CD4-positive, alpha-beta T cell treated with Interleukin-6 at 100 ng/mL for 8 hours (primary cell): ENCODE measurements at regions not wholly inside any gene's neighbourhood (a gene's known extent, or its start where the extent isn't known, plus 50 kb on each side); places are given as distances from the start of the nearest gene placed in this dataset.
"Not testable (repeated sequence)": the region's sequence is repeated elsewhere in the genome, so short reads cannot be mapped to it uniquely, and the experiment has no call there.

ENCODE experiments used
- DNase-seq: peaks from one replicate; pipeline ENCODE4 v3.0.0-alpha.2; 2020; ENCODE audit warnings: mixed read lengths, low spot score

DNA sequence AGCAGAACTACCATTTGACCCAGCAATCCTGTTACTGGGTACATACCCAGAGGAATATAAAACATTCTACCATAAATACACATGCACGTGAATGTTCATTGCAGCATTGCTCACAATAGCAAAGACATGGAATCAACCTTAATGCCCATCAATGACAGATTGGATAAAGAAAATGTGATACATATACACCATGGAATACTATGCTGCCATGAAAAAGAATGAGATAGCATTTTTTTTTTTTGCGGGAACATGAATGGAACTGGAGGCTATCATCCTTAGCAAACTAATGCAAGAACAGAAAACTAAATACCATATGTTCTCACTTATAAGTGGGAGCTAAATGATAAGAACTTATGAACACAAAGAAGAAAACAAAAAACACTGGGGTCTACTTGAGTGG is 72.5 kb upstream of the C1GALT1C1 start:
- DNase-seq, result not testable (repeated sequence)

GRCh38 chrX:120697053-120697452 is 67.2 kb upstream of the C1GALT1C1 start:
- DNase-seq, result peak; percentile 57

- DNase-seq, result no peak
Measured at GRCh38 chrX:120692319-120692718, 62.5 kb upstream of the C1GALT1C1 start.

DNA sequence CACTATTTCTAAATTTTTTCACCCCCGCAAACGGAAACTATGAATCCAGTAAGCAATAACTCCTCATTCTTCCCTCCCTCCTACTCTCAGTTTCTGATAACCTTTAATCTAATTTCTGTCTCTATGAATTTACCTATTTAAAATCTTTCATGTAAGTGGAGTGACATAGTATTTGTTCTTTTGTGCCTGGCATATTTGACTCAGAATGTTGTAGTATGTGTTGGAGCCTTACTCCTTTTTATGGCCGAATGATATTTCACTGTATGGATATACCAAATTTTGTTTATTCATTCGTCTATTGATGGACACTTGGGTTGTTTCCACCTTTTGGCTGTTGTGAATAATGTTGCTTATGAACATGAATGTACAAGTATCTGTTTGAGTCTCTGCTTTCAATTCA is 61.1 kb upstream of the C1GALT1C1 start:
- DNase-seq, result no peak

DNA sequence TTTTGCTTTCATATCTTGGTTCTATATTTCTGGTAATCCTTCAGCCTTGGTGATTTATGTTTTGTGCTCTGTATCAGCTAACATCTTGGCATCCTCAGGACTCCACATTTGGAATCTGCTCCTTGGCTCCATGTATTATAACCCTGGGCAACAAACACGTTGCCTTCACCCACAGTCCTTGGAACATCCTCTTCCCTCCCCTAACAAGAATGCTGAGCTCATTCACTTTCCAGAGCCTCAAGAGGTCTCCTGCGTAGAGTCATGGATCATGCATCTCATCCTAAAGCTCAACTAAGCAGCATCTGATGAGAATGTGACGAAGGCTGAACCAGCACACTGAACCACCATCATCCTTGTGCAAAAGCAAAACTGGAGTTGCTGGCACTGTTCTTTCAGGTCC is 60.5 kb upstream of the C1GALT1C1 start:
- DNase-seq, result no peak

GRCh38 chrX:120680090-120680489 is 50.2 kb upstream of the C1GALT1C1 start:
- DNase-seq, result no peak
